ENCODE measurements at regions not wholly inside any gene's neighbourhood (a gene's known extent, or its start where the extent isn't known, plus 50 kb on each side); places are given as distances from the start of the nearest gene placed in this dataset.

GRCh38 chr1:221072214-221072613, 193.0 kb downstream of the HLX start:
- Histone ChIP-seq H3K27me3 (no peaks in the 10 kb centered on the region), H3K9me3 (no peaks in the 10 kb centered on the region), H3K36me3 (no peaks in the 10 kb centered on the region), H3K9ac (ENCODE audit: low read depth in 2 of 2, low read length in 2 of 2) (no peak overlapping the region), H3K4me3 (no peak overlapping the region), H3K27ac (no peak overlapping the region), H3K4me1 (no peaks in the 10 kb centered on the region)
- no peak for TF ChIP-seq CTCF (IDR thresholded peaks at IDR 0.05)
- no peak for DNase-seq
- intact Hi-C loops (cut with DNase I) = no loop called here

- H3K4me3 ChIP-seq = no peak overlapping the region
- no peaks in the 10 kb centered on the region for H3K27me3 ChIP-seq
- no peaks in the 10 kb centered on the region for H3K36me3 ChIP-seq
- H3K9me3 ChIP-seq = no peaks in the 10 kb centered on the region
- H3K27ac ChIP-seq = no peak overlapping the region
- no peak for DNase-seq
- intact Hi-C loops (cut with DNase I) = no loop called here
- no peaks in the 10 kb centered on the region for H3K4me1 ChIP-seq
- no peak for TF ChIP-seq CTCF (IDR thresholded peaks at IDR 0.05)
- no peak overlapping the region for H3K9ac ChIP-seq (ENCODE audit: low read depth in 2 of 2, low read length in 2 of 2)
Measured at GRCh38 chr1:221074332-221074731, 195.1 kb downstream of the HLX start.

- intact Hi-C loops (cut with DNase I) = no loop called here
- H3K9me3 ChIP-seq = no peaks in the 10 kb centered on the region
- TF ChIP-seq CTCF (IDR thresholded peaks at IDR 0.05) = no peak
Measured at GRCh38 chr1:221075911-221076310, 196.7 kb downstream of the HLX start.

GRCh38 chr1:221076391-221076811, 197.2 kb downstream of the HLX start:
- no peak overlapping the region for H3K4me3 ChIP-seq
- TF ChIP-seq CTCF (IDR thresholded peaks at IDR 0.05) = no peak
- DNase-seq = no peak
- H3K9ac ChIP-seq (ENCODE audit: low read depth in 2 of 2, low read length in 2 of 2) = no peak overlapping the region
- no peaks in the 10 kb centered on the region for H3K4me1 ChIP-seq
- no peak overlapping the region for H3K27ac ChIP-seq
- H3K27me3 ChIP-seq = no peaks in the 10 kb centered on the region
- intact Hi-C loops (cut with DNase I) = no loop called here
- no peaks in the 10 kb centered on the region for H3K9me3 ChIP-seq
- H3K36me3 ChIP-seq = no peaks in the 10 kb centered on the region

More at GRCh38 chr1:221075911-221076310, 196.7 kb downstream of the HLX start:
- no peak overlapping the region for H3K27ac ChIP-seq
- no peak for DNase-seq
- H3K4me3 ChIP-seq = no peak overlapping the region
- H3K36me3 ChIP-seq = no peaks in the 10 kb centered on the region
- no peak overlapping the region for H3K9ac ChIP-seq (ENCODE audit: low read depth in 2 of 2, low read length in 2 of 2)
- no peaks in the 10 kb centered on the region for H3K4me1 ChIP-seq
- H3K27me3 ChIP-seq = no peaks in the 10 kb centered on the region

- H3K27ac ChIP-seq = no peak overlapping the region
- no peak overlapping the region for H3K4me3 ChIP-seq
- TF ChIP-seq CTCF (IDR thresholded peaks at IDR 0.05) = no peak
- no peak overlapping the region for H3K9ac ChIP-seq (ENCODE audit: low read depth in 2 of 2, low read length in 2 of 2)
- intact Hi-C loops (cut with DNase I) = no loop called here
- no peaks in the 10 kb centered on the region for H3K27me3 ChIP-seq
- no peaks in the 10 kb centered on the region for H3K9me3 ChIP-seq
- H3K36me3 ChIP-seq = no peaks in the 10 kb centered on the region
- DNase-seq = no peak
- no peaks in the 10 kb centered on the region for H3K4me1 ChIP-seq
Measured at GRCh38 chr1:221078260-221078965, 199.2 kb downstream of the HLX start.
